ENCODE measurements at regions not wholly inside any gene's neighbourhood (a gene's known extent, or its start where the extent isn't known, plus 50 kb on each side); places are given as distances from the start of the nearest gene placed in this dataset.

- H3K36me3 ChIP-seq = no peaks in the 10 kb centered on the region
- no peaks in the 10 kb centered on the region for H3K27me3 ChIP-seq
- H3K4me3 ChIP-seq = no peak overlapping the region
- no peaks in the 10 kb centered on the region for H3K9me3 ChIP-seq
- H3K4me1 ChIP-seq = no peaks in the 10 kb centered on the region
- DNase-seq (ENCODE audit: extremely low spot score in 2 of 2) = no peak
- no peak overlapping the region for H3K27ac ChIP-seq
- intact Hi-C loops (cut with DNase I) = no loop called here
- TF ChIP-seq CTCF (IDR thresholded peaks at IDR 0.05) (no peak), POLR2A (IDR thresholded peaks at IDR 0.05) (no peak), POLR2AphosphoS5 (IDR thresholded peaks at IDR 0.05; ENCODE audit: insufficient read depth in 1 of 2, low read depth in 1 of 2) (no peak)
These were observed 638.5 kb downstream of the COL12A1 start for GRCh38 chr6:74567281-74567922.

- no peak overlapping the region for H3K27ac ChIP-seq
- no peaks in the 10 kb centered on the region for H3K27me3 ChIP-seq
- no peak overlapping the region for H3K4me3 ChIP-seq
- H3K36me3 ChIP-seq = no peaks in the 10 kb centered on the region
- intact Hi-C loops (cut with DNase I) = no loop called here
- H3K4me1 ChIP-seq = no peaks in the 10 kb centered on the region
- no peak for DNase-seq (ENCODE audit: extremely low spot score in 2 of 2)
- H3K9me3 ChIP-seq = no peaks in the 10 kb centered on the region
- TF ChIP-seq POLR2AphosphoS5 (IDR thresholded peaks at IDR 0.05; ENCODE audit: insufficient read depth in 1 of 2, low read depth in 1 of 2) (no peak), CTCF (IDR thresholded peaks at IDR 0.05) (no peak), POLR2A (IDR thresholded peaks at IDR 0.05) (no peak)
These were observed 648.6 kb downstream of the COL12A1 start for GRCh38 chr6:74557236-74557635.

GRCh38 chr6:74554041-74554440, 651.8 kb downstream of the COL12A1 start:
- no peak for TF ChIP-seq CTCF (IDR thresholded peaks at IDR 0.05)
- TF ChIP-seq POLR2AphosphoS5 (IDR thresholded peaks at IDR 0.05; ENCODE audit: insufficient read depth in 1 of 2, low read depth in 1 of 2) = no peak
- no peak for TF ChIP-seq POLR2A (IDR thresholded peaks at IDR 0.05)

GRCh38 chr6:74551896-74552295, 654.0 kb downstream of the COL12A1 start:
- Histone ChIP-seq H3K9me3 (no peaks in the 10 kb centered on the region), H3K27me3 (no peaks in the 10 kb centered on the region), H3K27ac (no peak overlapping the region), H3K4me1 (no peaks in the 10 kb centered on the region), H3K4me3 (no peak overlapping the region), H3K36me3 (no peaks in the 10 kb centered on the region)
- TF ChIP-seq POLR2AphosphoS5 (IDR thresholded peaks at IDR 0.05; ENCODE audit: insufficient read depth in 1 of 2, low read depth in 1 of 2) (no peak), POLR2A (IDR thresholded peaks at IDR 0.05) (no peak), CTCF (IDR thresholded peaks at IDR 0.05) (no peak)
- intact Hi-C loops (cut with DNase I) = no loop called here
- DNase-seq (ENCODE audit: extremely low spot score in 2 of 2) = no peak

More at GRCh38 chr6:74554041-74554440, 651.8 kb downstream of the COL12A1 start:
- intact Hi-C loops (cut with DNase I) = no loop called here
- Histone ChIP-seq H3K27me3 (no peaks in the 10 kb centered on the region), H3K36me3 (no peaks in the 10 kb centered on the region), H3K27ac (no peak overlapping the region), H3K4me3 (no peak overlapping the region), H3K4me1 (no peaks in the 10 kb centered on the region), H3K9me3 (no peaks in the 10 kb centered on the region)
- no peak for DNase-seq (ENCODE audit: extremely low spot score in 2 of 2)

- no peaks in the 10 kb centered on the region for H3K27me3 ChIP-seq
- H3K4me1 ChIP-seq = no peaks in the 10 kb centered on the region
- DNase-seq (ENCODE audit: extremely low spot score in 2 of 2) = no peak
- H3K4me3 ChIP-seq = no peak overlapping the region
- TF ChIP-seq POLR2AphosphoS5 (IDR thresholded peaks at IDR 0.05; ENCODE audit: insufficient read depth in 1 of 2, low read depth in 1 of 2) = no peak
- TF ChIP-seq POLR2A (IDR thresholded peaks at IDR 0.05) = no peak
- no peak for TF ChIP-seq CTCF (IDR thresholded peaks at IDR 0.05)
- H3K27ac ChIP-seq = no peak overlapping the region
- no peaks in the 10 kb centered on the region for H3K36me3 ChIP-seq
- H3K9me3 ChIP-seq = no peaks in the 10 kb centered on the region
- intact Hi-C loops (cut with DNase I) = no loop called here
These were observed 655.0 kb downstream of the COL12A1 start for GRCh38 chr6:74550821-74551220.

All from vagina (tissue), 2 donors.